A172 (cell line): ENCODE measurements at regions not wholly inside any gene's neighbourhood (a gene's known extent, or its start where the extent isn't known, plus 50 kb on each side); places are given as distances from the start of the nearest gene placed in this dataset.

ENCODE experiments used
- DNase-seq: peaks from one replicate; pipeline ENCODE4 v3.0.0-alpha.2; 2015; ENCODE audit warnings: low spot score

GRCh38 chr7:42449431-42449830 lies 212.4 kb upstream of the GLI3 start:
- no peak for DNase-seq

DNA sequence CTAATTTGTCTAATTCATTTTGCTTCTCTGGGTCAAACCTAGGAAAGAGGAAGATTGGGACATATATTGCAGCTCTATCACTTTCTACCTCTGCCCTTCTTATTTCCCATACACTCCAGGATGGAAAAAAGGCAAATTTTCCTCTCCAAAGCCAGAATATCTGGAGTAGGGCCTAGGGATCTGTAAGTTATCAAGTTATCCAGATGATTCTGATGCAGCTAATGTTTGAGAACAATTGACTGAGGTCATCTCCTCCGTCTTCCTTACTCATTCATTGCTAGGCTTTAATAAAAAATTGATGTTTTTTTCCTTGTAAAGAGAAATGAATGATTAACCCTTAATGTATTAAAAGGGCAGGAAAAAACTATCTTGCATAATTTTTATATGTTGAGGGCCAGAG lies 211.9 kb upstream of the GLI3 start:
- DNase-seq, result no peak

GRCh38 chr7:42445691-42446090 lies 208.7 kb upstream of the GLI3 start:
- no peak for DNase-seq

GRCh38 chr7:42440951-42441350 lies 203.9 kb upstream of the GLI3 start:
- DNase-seq, result no peak

DNA sequence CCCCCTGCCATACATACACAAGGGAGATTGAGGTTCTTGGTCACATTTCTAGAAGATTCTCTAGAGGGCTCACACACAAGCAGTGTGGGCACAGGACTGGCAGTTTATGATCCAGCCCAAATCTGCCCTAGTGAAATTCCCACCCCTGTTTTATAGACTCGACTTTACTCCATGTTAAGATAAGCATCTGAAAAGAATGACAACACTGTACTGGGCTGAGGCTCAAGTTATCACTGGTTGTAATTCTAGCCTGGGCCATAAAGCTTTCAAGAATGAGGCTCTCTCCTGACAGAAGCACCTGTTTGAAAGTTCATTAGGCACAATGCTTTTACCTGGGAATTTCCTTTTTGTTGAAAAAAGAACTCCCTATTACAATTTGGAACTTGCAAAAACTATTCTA lies 195.6 kb upstream of the GLI3 start:
- no peak for DNase-seq

GRCh38 chr7:42431873-42432272 lies 194.9 kb upstream of the GLI3 start:
- DNase-seq, result no peak

GRCh38 chr7:42429339-42429738 lies 192.3 kb upstream of the GLI3 start:
- no peak for DNase-seq

GRCh38 chr7:42426163-42426562 lies 189.2 kb upstream of the GLI3 start:
- peak; percentile 23 for DNase-seq

- no peak for DNase-seq
Observed at GRCh38 chr7:42414941-42415505, 178.0 kb upstream of the GLI3 start.

DNA sequence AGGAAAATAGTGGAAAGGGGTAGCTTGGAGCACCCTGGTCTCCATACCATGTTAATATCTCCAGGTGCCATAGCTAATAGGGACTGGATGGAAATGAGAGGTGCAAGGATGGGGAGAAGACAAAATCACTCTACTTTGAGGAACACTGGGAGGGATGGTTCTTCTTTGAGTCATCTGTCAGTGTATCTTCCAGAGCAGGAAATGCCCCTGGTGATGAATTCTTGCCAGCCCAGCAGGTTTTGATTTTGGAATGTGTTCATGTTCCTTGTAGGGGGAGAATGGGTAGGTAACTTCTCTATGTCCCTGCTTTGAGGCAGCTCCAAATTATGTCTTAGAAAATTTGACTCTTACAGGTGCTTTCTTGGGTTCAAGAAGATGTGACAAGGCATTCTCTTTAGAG lies 177.0 kb upstream of the GLI3 start:
- peak; percentile 14 for DNase-seq

DNA sequence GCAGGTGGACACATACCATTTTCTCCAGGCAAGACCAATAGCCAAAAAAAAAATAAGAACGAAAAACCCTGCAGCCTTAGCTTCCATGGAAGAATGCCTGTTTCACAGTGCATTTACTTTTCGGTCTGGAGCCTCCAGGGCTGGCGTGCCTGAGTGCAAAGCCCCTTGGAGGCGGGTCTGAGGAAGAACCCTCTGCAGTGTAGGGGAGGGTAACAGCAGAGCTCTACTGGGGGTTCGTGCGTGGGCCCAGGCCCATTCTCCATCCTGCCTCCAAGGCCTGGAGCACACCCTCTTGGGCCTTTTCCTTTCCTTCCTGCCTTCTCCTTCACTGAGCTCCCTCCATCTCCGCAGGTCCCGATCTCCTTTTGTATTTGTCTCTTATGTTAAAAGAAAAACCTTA lies 172.3 kb upstream of the GLI3 start:
- DNase-seq, result no peak

GRCh38 chr7:42407833-42408232 lies 170.8 kb upstream of the GLI3 start:
- no peak for DNase-seq

GRCh38 chr7:42407021-42407710 lies 170.2 kb upstream of the GLI3 start:
- no peak for DNase-seq

- no peak for DNase-seq
Observed at GRCh38 chr7:42406358-42406757, 169.3 kb upstream of the GLI3 start.

DNA sequence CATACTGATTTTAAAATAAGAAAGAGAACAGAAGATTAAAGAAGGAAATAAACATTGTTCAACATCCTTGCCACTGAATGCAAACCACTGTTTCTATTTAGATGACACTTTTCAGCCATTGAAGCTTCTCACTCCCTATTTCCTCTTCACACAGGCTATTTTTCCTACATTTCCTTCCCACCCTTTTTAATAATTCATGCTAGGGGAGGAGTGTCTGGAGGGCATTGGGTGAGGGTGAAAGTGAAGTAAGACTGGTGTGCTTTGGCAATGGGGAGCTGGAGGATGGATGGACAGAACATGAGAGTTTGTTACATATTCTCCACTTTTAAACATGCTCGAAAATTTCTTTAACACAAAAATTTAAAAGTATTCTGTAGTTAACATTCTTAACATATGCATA lies 168.8 kb upstream of the GLI3 start:
- DNase-seq, result no peak

DNA sequence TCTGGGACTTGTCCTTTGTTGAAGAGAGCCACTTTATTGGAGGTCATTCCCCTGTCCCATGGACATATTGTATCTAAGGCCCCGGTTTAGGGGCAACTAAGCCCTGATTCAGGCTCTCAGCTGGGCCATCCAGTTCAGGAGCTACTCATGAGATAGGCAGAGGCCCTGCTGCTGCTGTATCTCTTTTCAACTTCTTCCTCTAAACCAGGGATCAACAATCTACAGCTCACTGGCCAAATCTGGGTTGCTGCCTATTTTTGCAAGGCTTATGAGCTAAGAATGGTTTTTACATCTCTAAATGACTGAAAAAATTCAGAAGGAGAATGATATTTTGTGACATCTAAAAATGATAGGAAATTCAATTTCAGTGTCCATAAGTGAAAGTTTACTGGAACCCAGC lies 166.8 kb upstream of the GLI3 start:
- DNase-seq, result no peak

- no peak for DNase-seq
Observed at GRCh38 chr7:42400961-42401360, 164.0 kb upstream of the GLI3 start.

DNA sequence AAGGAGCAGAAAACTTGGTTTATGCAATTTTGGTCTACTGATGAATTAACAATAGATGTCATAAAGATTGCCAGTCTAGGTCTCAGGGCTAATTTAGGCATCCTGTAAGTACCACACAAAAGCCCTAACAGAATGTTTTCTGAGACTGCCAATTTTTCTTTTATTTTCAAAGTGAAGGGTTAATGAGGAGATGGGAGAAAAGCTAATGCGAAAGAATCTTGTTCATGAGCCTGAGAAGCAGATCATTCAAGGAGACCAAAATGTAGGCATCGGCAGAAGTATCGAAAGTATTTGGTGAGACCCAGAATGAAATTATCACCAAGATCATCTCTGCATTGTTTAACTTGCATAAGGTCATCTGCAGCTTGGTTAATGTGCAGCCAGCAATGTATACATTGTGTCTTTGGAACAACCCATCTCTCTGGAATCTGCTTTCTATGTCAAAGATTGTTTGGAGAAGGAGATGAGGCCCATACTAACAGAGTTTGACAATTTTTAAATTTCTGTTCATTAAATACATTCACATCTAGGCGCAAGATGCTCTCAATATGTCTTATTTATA lies 163.3 kb upstream of the GLI3 start:
- no peak for DNase-seq

DNA sequence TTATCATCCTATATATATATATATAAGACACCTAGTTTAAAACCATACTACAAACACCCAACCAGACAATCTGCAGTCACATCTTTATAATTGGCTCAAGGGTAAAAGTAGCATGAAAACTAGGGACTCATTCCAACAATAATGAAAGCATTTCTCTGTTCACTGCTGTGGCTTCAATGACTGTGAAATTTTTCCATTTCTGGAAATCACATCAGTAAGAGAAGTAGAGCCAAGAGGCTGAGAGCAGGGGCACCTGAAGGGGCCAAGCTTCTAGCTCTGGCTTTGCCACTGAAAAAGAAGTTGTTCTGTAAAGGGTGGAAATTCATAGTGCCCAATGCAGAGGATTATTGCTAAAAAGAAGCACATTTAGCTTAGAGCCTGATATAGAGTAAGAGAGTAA lies 158.6 kb upstream of the GLI3 start:
- DNase-seq, result no peak

- no peak for DNase-seq
Observed at GRCh38 chr7:42392826-42393225, 155.8 kb upstream of the GLI3 start.

DNA sequence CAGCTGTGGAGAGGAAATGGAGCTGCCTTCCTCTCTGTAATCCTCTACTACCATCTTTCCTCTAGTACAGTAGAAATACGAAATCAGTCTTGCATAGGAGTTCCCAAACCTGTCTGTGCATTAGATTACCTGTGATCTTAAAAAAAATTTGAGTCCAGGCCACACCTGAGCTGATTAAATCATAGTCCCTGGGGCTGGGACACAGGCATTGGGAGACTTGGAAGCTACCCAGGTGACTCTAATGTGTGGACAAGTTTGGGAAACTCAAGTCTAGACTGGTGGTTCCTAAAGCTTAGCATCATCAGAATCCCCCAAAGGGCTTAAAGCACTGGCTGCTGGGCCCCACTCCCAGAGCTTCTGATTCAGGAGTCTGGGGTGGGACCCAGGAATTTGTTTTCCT lies 152.7 kb upstream of the GLI3 start:
- DNase-seq, result no peak

- no peak for DNase-seq
Observed at GRCh38 chr7:42385912-42386311, 148.9 kb upstream of the GLI3 start.

GRCh38 chr7:42381161-42381560 lies 144.2 kb upstream of the GLI3 start:
- no peak for DNase-seq

GRCh38 chr7:42380401-42380800 lies 143.4 kb upstream of the GLI3 start:
- DNase-seq, result no peak
